Fibroblast of lung (primary cell): ENCODE measurements at regions not wholly inside any gene's neighbourhood (a gene's known extent, or its start where the extent isn't known, plus 50 kb on each side); places are given as distances from the start of the nearest gene placed in this dataset.
A peak's percentile ranks its signal among the peaks of the same experiment; 100 is the strongest.

Experiments used
- DNase-seq, 2 donors: peaks; one replicate each; pipeline versions ENCODE4 v3.0.0 to v3.0.0-alpha.2; 2010; ENCODE audit warnings: low read depth in 2 of 2
- H2AFZ ChIP-seq: 2 replicates; pipeline ENCODE4 v1.5.1; 2012; ENCODE audit warnings: low read length, control low read depth, inconsistent platforms
- H3K27ac ChIP-seq: 2 replicates; pipeline ENCODE4 v1.5.1; 2011; ENCODE audit warnings: low read length, control low read depth; ENCODE audit not compliant: insufficient read depth
- H3K27me3 ChIP-seq: 2 replicates; pipeline ENCODE4 v1.5.1; 2011; ENCODE audit warnings: mild to moderate bottlenecking, low read length; ENCODE audit not compliant: control insufficient read depth, insufficient read depth
- H3K36me3 ChIP-seq: 2 replicates; pipeline ENCODE4 v1.5.1; 2011; ENCODE audit warnings: low read length; ENCODE audit not compliant: control insufficient read depth, insufficient read depth
- H3K4me1 ChIP-seq: 2 replicates; pipeline ENCODE4 v1.5.1; 2011; ENCODE audit warnings: low read length; ENCODE audit not compliant: control insufficient read depth, insufficient read depth; ENCODE audit errors: extremely low read depth
- H3K4me2 ChIP-seq: 2 replicates; pipeline ENCODE4 v1.5.1; 2011; ENCODE audit warnings: low read length, control low read depth; ENCODE audit not compliant: insufficient read depth; ENCODE audit errors: extremely low read depth
- H3K4me3 ChIP-seq, 4 experiments: fragments of 200-600 bp in 1 of 4; sonication (generic) in 1 of 4; replicated peaks in 1 of 4; 2 replicates each; pipeline ENCODE4 v1.5.1; 2011 to 2016; ENCODE audit warnings: low read length in 4 of 4, low read depth in 3 of 4, mild to moderate bottlenecking in 3 of 4, control low read depth in 2 of 4, inconsistent platforms in 1 of 4, mixed read lengths in 1 of 4; ENCODE audit not compliant: insufficient read depth in 1 of 4; ENCODE audit errors: control extremely low read depth in 1 of 4
- H3K79me2 ChIP-seq: 2 replicates; pipeline ENCODE4 v1.5.1; 2012; ENCODE audit warnings: mild to moderate bottlenecking, low read length, inconsistent platforms; ENCODE audit not compliant: control insufficient read depth, insufficient read depth
- H3K9ac ChIP-seq: 2 replicates; pipeline ENCODE4 v1.5.1; 2011; ENCODE audit warnings: mild to moderate bottlenecking, low read length, control low read depth; ENCODE audit not compliant: insufficient read depth
- H3K9me3 ChIP-seq: 2 replicates; pipeline ENCODE4 v1.5.1; 2012; ENCODE audit warnings: low read depth, low read length; ENCODE audit not compliant: control insufficient read depth, insufficient read depth
- H4K20me1 ChIP-seq: 2 replicates; pipeline ENCODE4 v1.5.1; 2011; ENCODE audit warnings: low read length; ENCODE audit not compliant: control insufficient read depth, insufficient read depth; ENCODE audit errors: extremely low read depth
- EZH2 ChIP-seq: IDR thresholded peaks from 2 replicates; pipeline ENCODE4 v1.5.1; 2012; ENCODE audit warnings: low read length, control low read depth, mild to moderate bottlenecking; ENCODE audit errors: missing control alignments
- TF ChIP-seq, protein P1 (sequence below), 2 donors: IDR thresholded peaks in 1 of 2; conservative IDR thresholded peaks in 1 of 2; 1 replicate in 1 of 2; 2 replicates in 1 of 2; pipeline ENCODE4 v1.5.1; 2011 to 2012; ENCODE audit warnings: low read length in 2 of 2, control low read depth in 1 of 2, inconsistent platforms in 1 of 2, low read depth in 1 of 2, mild to moderate bottlenecking in 1 of 2

DNA sequence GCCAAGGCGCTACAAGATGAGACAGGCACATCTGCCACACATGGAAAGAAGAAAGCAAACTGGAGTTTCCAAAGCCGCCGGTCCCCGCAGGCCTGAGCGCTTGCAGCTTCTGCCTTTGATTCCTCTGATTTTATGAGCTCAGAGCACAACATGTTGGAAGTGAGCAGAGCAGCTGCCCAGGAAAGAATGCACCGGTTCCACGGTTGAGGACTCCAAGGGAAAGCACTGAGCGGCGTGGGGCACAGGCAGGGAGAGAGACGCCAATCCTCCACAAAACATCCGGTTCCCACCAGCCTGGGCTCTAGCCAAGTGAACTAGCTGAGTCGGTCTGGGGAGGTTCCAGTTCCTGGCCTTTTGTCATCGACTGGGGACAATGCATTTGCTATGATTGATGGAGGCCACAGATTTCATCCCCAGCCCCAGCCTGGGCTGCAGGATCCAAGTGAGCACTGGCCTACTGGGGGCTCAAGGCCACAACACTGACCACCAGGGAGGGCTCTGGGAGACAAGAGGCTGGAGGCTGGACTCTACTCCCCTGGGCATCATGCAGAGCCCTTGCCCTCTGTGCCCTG lies 253.1 kb upstream of the IRF2BP2 start:
- Histone ChIP-seq H3K4me1 (peaks cover 16% of the 10 kb centered on the region), H3K4me3 (no peak overlapping the region), H3K27me3 (no peaks in the 10 kb centered on the region), H2AFZ (peak overlapping the region; percentile 25), H4K20me1 (no peaks in the 10 kb centered on the region), H3K27ac (peak overlapping the region; percentile 34), H3K79me2 (no peaks in the 10 kb centered on the region), H3K36me3 (no peaks in the 10 kb centered on the region), H3K9ac (no peak overlapping the region), H3K4me2 (peak overlapping the region; percentile 85), H3K9me3 (no peaks in the 10 kb centered on the region)
- TF ChIP-seq, protein P1, sequence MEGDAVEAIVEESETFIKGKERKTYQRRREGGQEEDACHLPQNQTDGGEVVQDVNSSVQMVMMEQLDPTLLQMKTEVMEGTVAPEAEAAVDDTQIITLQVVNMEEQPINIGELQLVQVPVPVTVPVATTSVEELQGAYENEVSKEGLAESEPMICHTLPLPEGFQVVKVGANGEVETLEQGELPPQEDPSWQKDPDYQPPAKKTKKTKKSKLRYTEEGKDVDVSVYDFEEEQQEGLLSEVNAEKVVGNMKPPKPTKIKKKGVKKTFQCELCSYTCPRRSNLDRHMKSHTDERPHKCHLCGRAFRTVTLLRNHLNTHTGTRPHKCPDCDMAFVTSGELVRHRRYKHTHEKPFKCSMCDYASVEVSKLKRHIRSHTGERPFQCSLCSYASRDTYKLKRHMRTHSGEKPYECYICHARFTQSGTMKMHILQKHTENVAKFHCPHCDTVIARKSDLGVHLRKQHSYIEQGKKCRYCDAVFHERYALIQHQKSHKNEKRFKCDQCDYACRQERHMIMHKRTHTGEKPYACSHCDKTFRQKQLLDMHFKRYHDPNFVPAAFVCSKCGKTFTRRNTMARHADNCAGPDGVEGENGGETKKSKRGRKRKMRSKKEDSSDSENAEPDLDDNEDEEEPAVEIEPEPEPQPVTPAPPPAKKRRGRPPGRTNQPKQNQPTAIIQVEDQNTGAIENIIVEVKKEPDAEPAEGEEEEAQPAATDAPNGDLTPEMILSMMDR (conservative IDR thresholded peaks at IDR 0.05 in 1 of 2, IDR thresholded peaks at IDR 0.05 in 1 of 2; ENCODE audit: low read depth in 1 of 2, low read length in 2 of 2): no peak
- peak; percentile 66 to 68 for DNase-seq

DNA sequence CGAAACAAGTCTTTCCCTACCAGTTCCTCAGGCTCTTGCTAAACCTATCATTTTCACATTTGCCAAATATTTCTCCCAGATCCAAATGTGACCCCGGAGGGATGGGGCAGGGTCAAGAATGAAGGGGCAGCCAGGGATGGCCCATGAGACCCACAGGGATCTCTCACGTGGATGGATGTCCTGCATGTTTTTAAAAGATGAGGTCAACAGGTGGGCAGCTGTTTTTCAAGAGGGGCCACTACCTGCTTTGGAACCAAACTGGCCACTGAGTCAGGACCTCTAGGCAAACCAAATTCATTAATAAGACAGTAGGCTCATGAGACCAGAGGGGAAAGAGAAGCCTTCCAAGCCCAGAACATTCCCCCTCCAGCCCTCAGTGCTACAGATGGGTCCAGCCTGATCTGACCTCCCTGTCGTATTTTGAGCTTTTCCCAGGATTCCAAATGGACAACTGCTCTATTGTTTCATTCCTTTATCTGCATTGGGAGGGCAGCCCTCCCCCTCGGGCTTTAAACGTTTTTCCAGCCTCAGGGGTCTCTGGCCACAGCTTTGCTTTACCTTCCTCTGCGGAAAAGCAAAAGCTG lies 252.5 kb upstream of the IRF2BP2 start:
- peaks cover 16% of the 10 kb centered on the region for H3K4me1 ChIP-seq

DNA sequence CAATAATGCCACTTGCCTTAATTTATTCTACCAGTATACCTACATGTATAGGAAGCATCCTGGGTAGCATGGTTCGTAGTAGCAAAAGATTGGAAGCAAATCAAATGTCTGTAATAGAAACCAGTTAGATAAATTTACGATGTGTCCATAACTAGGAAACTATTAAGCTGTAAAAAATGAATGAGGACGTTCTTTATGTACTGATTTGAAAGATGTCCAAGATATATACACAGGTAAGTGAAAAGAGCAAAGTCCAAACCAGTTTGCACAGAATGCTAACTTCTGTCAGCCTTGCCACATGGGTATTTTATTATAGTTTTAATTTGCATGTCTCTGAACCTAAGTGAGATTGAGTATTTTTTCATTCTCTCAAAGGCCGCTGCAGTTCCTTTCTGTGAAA lies 251.8 kb upstream of the IRF2BP2 start:
- Histone ChIP-seq H4K20me1 (no peaks in the 10 kb centered on the region), H3K4me3 (no peak overlapping the region), H2AFZ (no peak overlapping the region), H3K79me2 (no peaks in the 10 kb centered on the region), H3K4me2 (no peak overlapping the region), H3K27ac (no peak overlapping the region), H3K36me3 (no peaks in the 10 kb centered on the region), H3K27me3 (no peaks in the 10 kb centered on the region), H3K9me3 (no peaks in the 10 kb centered on the region), H3K9ac (no peak overlapping the region), H3K4me1 (peaks cover 12% of the 10 kb centered on the region)
- no peak for TF ChIP-seq EZH2
- TF ChIP-seq, protein P1 (conservative IDR thresholded peaks at IDR 0.05 in 1 of 2, IDR thresholded peaks at IDR 0.05 in 1 of 2; ENCODE audit: low read depth in 1 of 2, low read length in 2 of 2): no peak
- no peak for DNase-seq

More for the DNA sequence above, 252.5 kb upstream of the IRF2BP2 start:
- no peaks in the 10 kb centered on the region for H3K27me3 ChIP-seq
- DNase-seq: no peak
- no peaks in the 10 kb centered on the region for H3K79me2 ChIP-seq
- peak overlapping the region; percentile 85 for H3K4me2 ChIP-seq
- H3K9me3 ChIP-seq: no peaks in the 10 kb centered on the region
- no peak overlapping the region for H3K9ac ChIP-seq
- H2AFZ ChIP-seq: peak overlapping the region; percentile 25
- no peak for TF ChIP-seq EZH2
- TF ChIP-seq, protein P1 (conservative IDR thresholded peaks at IDR 0.05 in 1 of 2, IDR thresholded peaks at IDR 0.05 in 1 of 2; ENCODE audit: low read depth in 1 of 2, low read length in 2 of 2): no peak
- peak overlapping the region; percentile 34 for H3K27ac ChIP-seq
- H3K36me3 ChIP-seq: no peaks in the 10 kb centered on the region
- no peaks in the 10 kb centered on the region for H4K20me1 ChIP-seq
- H3K4me3 ChIP-seq: no peak overlapping the region
